ENCODE measurements at regions not wholly inside any gene's neighbourhood (a gene's known extent, or its start where the extent isn't known, plus 50 kb on each side); places are given as distances from the start of the nearest gene placed in this dataset.

- H3K27ac ChIP-seq = no peak overlapping the region
- no peak for DNase-seq
- H3K4me1 ChIP-seq (ENCODE audit: insufficient read depth) = peaks cover 3% of the 10 kb centered on the region
- 96 to 99% (median 96%) methylated on average over 9 to 10 of the region's 10 CpGs for WGBS, 3 donors
- H3K27me3 ChIP-seq = no peaks in the 10 kb centered on the region
- intact Hi-C loops (cut with DNase I) = no loop called here
- no peaks in the 10 kb centered on the region for H3K9me3 ChIP-seq
- no peak overlapping the region for H3K4me3 ChIP-seq
- no peaks in the 10 kb centered on the region for H3K36me3 ChIP-seq
- TF ChIP-seq POLR2A (IDR thresholded peaks at IDR 0.05) (no peak), EP300 (IDR thresholded peaks at IDR 0.05) (no peak), CTCF (IDR thresholded peaks at IDR 0.05) (no peak)
These were observed 122.8 kb upstream of the THBS2 start for GRCh38 chr6:169376458-169376857.

- no peaks in the 10 kb centered on the region for H3K36me3 ChIP-seq
- TF ChIP-seq CTCF (IDR thresholded peaks at IDR 0.05) (no peak), POLR2A (IDR thresholded peaks at IDR 0.05) (no peak), EP300 (IDR thresholded peaks at IDR 0.05) (no peak)
- no peaks in the 10 kb centered on the region for H3K9me3 ChIP-seq
- 77 to 95% (median 89%) methylated on average over 4 to 5 of the region's 5 CpGs for WGBS, 3 donors
- H3K4me1 ChIP-seq (ENCODE audit: insufficient read depth) = peaks cover 7% of the 10 kb centered on the region
- no peak overlapping the region for H3K4me3 ChIP-seq
- no peaks in the 10 kb centered on the region for H3K27me3 ChIP-seq
- no peak for DNase-seq
- intact Hi-C loops (cut with DNase I) = no loop called here
- H3K27ac ChIP-seq = no peak overlapping the region
These were observed 118.9 kb upstream of the THBS2 start for GRCh38 chr6:169372589-169372988.

GRCh38 chr6:169371344-169372127 lies 117.9 kb upstream of the THBS2 start:
- intact Hi-C loops (cut with DNase I) = no loop called here
- DNase-seq = no peak
- no peaks in the 10 kb centered on the region for H3K36me3 ChIP-seq

GRCh38 chr6:169370666-169371343 lies 117.2 kb upstream of the THBS2 start:
- no peak for DNase-seq
- Histone ChIP-seq H3K4me3 (no peak overlapping the region), H3K9me3 (no peaks in the 10 kb centered on the region), H3K27ac (no peak overlapping the region), H3K27me3 (no peaks in the 10 kb centered on the region), H3K4me1 (ENCODE audit: insufficient read depth) (peaks cover 7% of the 10 kb centered on the region), H3K36me3 (no peaks in the 10 kb centered on the region)
- no peak for TF ChIP-seq CTCF (IDR thresholded peaks at IDR 0.05)
- no peak for TF ChIP-seq POLR2A (IDR thresholded peaks at IDR 0.05)
- no peak for TF ChIP-seq EP300 (IDR thresholded peaks at IDR 0.05)
- WGBS, 3 donors = 34 to 50% (median 42%) methylated on average over 8 of the region's 8 CpGs
- intact Hi-C loops (cut with DNase I) = no loop called here

More at GRCh38 chr6:169371344-169372127, 117.9 kb upstream of the THBS2 start:
- no peak for TF ChIP-seq POLR2A (IDR thresholded peaks at IDR 0.05)
- no peak for TF ChIP-seq EP300 (IDR thresholded peaks at IDR 0.05)
- no peak for TF ChIP-seq CTCF (IDR thresholded peaks at IDR 0.05)
- Histone ChIP-seq H3K9me3 (no peaks in the 10 kb centered on the region), H3K27ac (no peak overlapping the region), H3K4me3 (no peak overlapping the region), H3K27me3 (no peaks in the 10 kb centered on the region), H3K4me1 (ENCODE audit: insufficient read depth) (peaks cover 7% of the 10 kb centered on the region)
- WGBS, 3 donors = 65 to 80% (median 66%) methylated on average over 12 of the region's 12 CpGs
